GM10266 (cell line): ENCODE measurements at regions not wholly inside any gene's neighbourhood (a gene's known extent, or its start where the extent isn't known, plus 50 kb on each side); places are given as distances from the start of the nearest gene placed in this dataset.

ENCODE experiments used
- DNase-seq: peaks from one replicate; pipeline ENCODE4 v3.0.0; 2012; ENCODE audit errors: extremely low spot score
- CTCF ChIP-seq: IDR thresholded peaks from 2 replicates; pipeline ENCODE4 v1.5.1; 2012; ENCODE audit warnings: mild to moderate bottlenecking, low read depth; ENCODE audit not compliant: control insufficient read depth, insufficient read depth; ENCODE audit errors: missing control alignments

- DNase-seq, result no peak
- no peak for TF ChIP-seq CTCF
Measured at GRCh38 chr3:90036939-90037469, 929.6 kb downstream of the EPHA3 start.

DNA sequence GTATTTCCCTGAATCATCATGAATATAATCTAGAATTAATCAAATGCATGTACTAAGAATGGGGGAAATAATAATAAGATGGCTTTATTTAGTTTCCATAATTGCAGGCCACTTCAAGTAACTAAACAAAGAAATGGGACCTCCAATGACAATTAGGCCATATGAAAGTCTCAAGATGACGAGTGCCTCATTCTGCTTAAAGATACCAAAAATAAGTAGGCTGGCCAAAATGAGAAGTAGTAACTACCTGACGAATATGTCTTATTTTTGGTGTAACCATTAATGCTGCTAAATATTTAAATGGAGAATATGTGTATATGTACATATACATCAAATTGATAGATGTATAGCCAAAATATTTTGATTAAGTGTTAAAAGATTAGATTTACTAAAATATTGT is 932.6 kb downstream of the EPHA3 start:
- TF ChIP-seq CTCF, result no peak

DNA sequence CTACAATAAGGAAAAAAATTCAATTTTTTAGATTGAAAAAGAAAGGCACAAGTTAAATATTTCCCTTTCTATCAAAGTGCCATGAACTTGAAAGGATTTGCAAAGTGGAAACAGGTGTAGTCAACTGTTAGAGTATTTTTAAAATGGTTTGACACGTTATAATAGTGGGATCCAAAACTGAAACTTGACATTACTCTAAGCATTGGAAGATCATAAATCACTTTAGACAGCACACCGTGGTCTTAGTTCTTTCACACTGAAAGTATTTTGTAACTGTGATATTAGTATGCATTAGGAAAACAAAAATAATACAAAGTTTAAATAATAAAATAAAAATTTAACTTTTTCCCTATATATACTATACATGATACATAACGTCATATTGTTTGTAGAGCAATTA is 933.1 kb downstream of the EPHA3 start:
- DNase-seq, result no peak
- TF ChIP-seq CTCF, result no peak

More for the DNA sequence above, 932.6 kb downstream of the EPHA3 start:
- no peak for DNase-seq

- TF ChIP-seq CTCF, result no peak
- DNase-seq, result no peak
Measured at GRCh38 chr3:90041995-90042394, 934.6 kb downstream of the EPHA3 start.

GRCh38 chr3:90043287-90043686 is 935.9 kb downstream of the EPHA3 start:
- TF ChIP-seq CTCF, result no peak
- DNase-seq, result no peak

DNA sequence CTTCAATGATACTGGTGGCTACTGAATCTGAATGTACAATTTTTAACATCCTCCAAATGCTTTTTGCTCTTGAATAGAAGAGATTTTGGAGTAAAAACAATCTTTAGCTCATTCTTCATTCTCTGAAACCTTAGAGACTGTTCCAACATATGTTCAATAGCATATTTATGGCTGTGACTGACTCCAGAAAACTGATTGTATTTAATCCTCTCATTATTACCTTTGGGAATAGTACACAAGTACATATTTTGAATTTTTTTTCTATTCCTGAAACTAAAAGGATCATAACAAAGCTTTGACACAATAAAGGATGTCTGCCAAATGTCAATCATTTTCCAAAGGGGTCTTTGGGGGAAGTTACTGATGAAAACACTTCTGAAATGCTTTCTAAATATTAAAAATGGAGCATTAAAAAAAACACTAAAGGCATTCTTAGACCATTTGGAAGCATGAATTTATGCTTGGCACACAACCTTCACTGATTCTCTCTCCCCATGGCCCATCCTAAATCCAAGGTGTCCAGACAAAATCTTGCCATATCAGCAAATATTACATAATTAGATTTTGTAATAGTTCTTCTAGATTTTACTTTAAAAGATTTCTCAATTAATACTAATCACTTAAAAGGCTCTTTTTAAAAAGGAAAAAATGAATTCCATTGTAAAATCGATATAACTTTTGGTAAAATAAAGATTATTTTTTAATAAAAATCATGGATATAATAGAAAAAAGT is 936.8 kb downstream of the EPHA3 start:
- no peak for DNase-seq
- TF ChIP-seq CTCF, result no peak

- no peak for DNase-seq
- TF ChIP-seq CTCF, result no peak
Measured at GRCh38 chr3:90052425-90052950, 945.1 kb downstream of the EPHA3 start.
